NCI-H69 (cell line): ENCODE measurements at regions not wholly inside any gene's neighbourhood (a gene's known extent, or its start where the extent isn't known, plus 50 kb on each side); places are given as distances from the start of the nearest gene placed in this dataset.

Source experiments
- DNase-seq: peaks from one replicate; lab custom pipeline; 2025; lab: John Stamatoyannopoulos, UW

DNA sequence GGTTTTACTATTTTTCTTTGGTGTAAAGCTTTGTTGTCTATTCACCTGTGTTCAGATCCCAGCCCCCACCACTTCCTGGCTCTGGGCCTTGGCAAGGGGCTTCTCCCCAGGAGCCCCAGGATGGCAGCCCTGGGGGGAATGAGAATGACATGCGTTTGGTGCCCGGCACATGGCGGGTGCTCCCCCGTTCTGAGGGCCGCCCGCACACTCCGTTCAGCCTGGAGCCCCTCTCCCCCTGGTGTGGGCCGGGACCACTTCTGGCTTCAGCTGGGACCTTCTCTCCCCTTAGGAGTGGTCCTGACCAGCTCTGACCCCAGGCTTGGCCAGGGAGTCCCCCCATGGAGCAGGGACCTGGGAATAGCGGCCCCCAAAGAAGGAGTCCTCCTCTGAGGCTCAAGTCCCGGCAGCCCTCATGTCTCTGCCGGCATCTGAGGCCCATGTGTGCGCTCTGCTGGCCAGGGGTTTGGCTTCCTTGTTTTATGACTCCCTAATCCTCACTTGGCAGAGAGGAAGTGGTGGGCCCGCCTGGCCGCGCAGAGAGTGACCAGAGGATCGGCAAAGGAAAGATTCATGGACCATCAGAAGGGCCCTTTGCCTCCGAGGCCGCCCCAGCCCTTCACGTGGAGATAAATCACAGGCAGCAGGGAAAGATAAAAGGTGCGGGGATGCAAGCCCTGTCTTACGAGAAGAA lies 57.0 kb upstream of the LMX1B start:
- no peak for DNase-seq

DNA sequence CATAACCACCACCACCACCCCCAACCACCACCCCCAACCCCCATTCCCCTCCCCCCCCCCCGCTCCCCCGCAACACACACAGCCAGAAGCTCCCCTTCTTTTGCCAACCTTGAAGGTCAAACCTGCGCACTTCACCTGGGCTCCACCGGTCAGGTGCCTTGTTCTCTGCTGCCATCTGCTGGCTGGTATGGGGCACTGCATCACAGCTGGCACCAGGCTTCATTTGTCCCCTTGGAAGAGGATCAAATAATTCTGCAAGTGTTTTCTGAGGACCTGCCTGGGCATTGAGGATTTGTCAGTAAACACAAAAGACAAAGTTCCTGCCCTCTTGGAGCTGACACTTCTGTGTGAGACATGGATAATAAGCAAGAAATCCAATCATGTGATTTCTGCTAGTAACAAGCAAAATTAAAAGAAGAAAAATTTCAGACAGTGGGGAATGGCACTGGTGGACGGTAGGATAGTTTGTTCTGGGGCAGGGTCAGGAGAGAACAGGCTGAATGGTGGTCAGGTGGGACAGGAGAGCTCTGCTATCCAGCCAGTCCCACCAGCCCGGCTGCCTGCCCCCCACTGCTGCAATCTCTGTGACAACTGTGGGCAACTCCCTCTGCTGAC lies 55.6 kb upstream of the LMX1B start:
- peak; percentile 64 for DNase-seq

DNA sequence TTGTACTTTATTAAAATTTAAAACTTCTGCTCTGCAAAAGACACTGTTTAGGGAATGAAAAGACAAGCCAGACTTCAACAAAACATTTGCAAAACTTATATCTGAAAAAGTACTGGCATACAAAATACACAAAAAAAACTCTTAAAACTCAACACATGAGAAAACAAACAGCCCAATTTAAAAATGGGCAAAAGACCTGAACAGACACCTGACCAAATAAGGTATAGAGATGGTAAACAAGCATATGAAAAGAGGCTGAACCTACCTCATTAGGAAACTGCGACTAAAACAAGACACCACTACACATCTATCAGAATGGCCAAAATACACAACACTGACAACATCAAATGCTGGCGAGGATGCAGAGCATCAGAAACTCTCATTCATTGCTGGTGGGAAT lies 54.4 kb upstream of the LMX1B start:
- no peak for DNase-seq

DNA sequence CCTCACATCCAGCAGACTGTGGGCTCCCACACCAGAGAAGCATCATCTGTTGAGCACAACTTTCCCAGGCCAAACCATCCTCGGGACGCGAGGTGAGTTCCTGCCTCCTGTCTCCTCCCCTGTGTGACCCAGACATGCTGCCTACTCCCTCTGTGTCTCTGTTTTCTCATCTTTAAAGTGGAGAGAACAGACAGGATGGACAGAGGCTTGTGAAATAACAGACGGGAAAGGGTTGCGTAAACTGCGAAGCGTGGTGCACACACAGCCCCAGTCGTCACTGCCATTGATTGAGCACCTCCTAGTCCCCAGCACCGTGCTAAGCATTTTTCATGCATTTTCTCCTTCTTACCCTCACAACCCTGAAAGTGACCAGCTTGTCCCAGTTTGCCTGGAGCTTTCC lies 52.1 kb upstream of the LMX1B start:
- no peak for DNase-seq

DNA sequence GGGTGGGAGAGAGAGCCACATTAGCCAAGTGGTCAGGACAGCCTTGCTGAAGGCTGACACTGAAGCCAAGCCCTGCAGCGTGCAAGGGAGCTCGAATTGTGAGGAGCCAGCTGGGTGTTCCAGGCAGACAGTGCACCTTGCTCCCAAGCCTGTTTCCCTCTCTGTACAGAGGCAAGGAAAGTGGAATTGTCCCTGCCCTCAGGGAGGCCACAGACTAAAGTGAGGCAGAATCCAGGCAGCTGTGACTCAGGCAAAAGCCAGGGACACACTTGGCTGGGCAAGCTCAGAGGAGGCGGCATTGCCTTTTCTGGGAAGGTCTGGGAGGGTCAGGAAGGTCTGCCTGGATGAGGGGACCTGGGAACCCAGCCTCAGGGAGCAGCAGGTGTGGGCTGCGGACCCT lies 50.2 kb upstream of the LMX1B start:
- no peak for DNase-seq
